Tibial nerve (tissue), 4 donors: ENCODE measurements at regions not wholly inside any gene's neighbourhood (a gene's known extent, or its start where the extent isn't known, plus 50 kb on each side); places are given as distances from the start of the nearest gene placed in this dataset.

Experiments
- DNase-seq, 2 donors: peaks; one replicate each; pipeline ENCODE4 v3.0.0-alpha.2; 2019; ENCODE audit warnings: low spot score in 2 of 2
- H3K27ac ChIP-seq, 4 donors: fragments of 200-600 bp; sonication (generic) in 3 of 4; one replicate each; pipeline ENCODE4 v1.5.1; 2017 to 2019; ENCODE audit warnings: mild to moderate bottlenecking in 1 of 4
- H3K27me3 ChIP-seq, 2 donors: fragments of 200-600 bp; sonication (generic) in 1 of 2; one replicate each; pipeline versions ENCODE4 v1.5.1 to v1.6.0; 2017 to 2019
- H3K36me3 ChIP-seq, 3 donors: fragments of 200-600 bp; sonication (generic); one replicate each; pipeline ENCODE4 v1.5.1; 2018 to 2019
- H3K4me1 ChIP-seq, 4 donors: fragments of 200-600 bp; sonication (generic) in 3 of 4; one replicate each; pipeline ENCODE4 v1.5.1; 2017 to 2019
- H3K4me3 ChIP-seq, 4 donors: fragments of 200-600 bp; sonication (generic) in 3 of 4; one replicate each; pipeline ENCODE4 v1.5.1; 2017 to 2019; ENCODE audit warnings: mild to moderate bottlenecking in 1 of 4, moderate library complexity in 1 of 4
- H3K9me3 ChIP-seq, 4 donors: fragments of 200-600 bp; sonication (generic) in 3 of 4; one replicate each; pipeline ENCODE4 v1.5.1; 2017 to 2019
- CTCF ChIP-seq, 5 experiments: fragments of 200-600 bp in 3 of 5; fragments of 450-650 bp in 2 of 5; sonication (generic) in 3 of 5; IDR thresholded peaks; one replicate each; pipeline ENCODE4 v1.5.1; 2016 to 2019; ENCODE audit warnings: antibody characterized with exemption in 5 of 5, mild to moderate bottlenecking in 3 of 5, moderate library complexity in 2 of 5
- EP300 ChIP-seq, 2 donors: sonication (generic); formaldehyde crosslinking; IDR thresholded peaks; one replicate each; pipeline ENCODE4 v1.6.1; 2017; ENCODE audit warnings: antibody characterized with exemption in 2 of 2, mild to moderate bottlenecking in 1 of 2
- POLR2A ChIP-seq, 2 donors: fragments of 450-650 bp; IDR thresholded peaks; one replicate each; pipeline ENCODE4 v1.6.1; 2017; ENCODE audit warnings: antibody characterized with exemption in 2 of 2, mild to moderate bottlenecking in 2 of 2, moderate library complexity in 2 of 2
- WGBS, 2 donors: methylation state at CpG; one replicate each; pipeline ENCODE4 v1.1.5; 2018; 5-methylcytosine and 5-hydroxymethylcytosine counted together

DNA sequence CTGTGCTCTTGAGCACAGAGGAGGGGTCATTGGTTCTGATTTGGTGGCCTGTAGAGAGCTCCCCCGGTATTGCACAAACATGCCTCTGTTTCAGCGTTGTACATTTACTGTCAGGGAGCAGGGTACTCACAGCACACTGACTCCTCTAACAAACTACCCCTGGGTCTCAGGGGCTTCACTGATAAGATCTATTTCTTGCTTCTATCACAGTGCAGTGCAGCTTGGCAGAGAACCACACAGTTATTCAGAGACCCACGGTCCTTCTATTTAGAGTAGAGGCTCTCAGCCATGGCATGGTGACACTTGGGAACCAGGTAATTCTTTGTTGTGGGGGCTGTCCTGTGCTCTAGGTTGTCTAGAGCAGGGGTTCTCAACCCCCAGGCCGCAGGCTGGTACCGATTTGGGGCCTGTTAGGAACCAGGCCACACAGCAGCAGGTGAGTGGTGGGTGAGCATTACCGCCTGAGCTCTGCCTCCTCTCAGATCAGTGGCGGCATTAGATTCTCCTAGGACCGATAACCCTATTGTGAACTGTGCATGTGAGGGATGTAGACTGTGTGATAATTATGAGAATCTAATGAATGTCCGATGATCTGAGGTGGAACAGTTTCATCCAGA is 133.4 kb upstream of the MYCN start:
- 91% methylated on average over 9 of the region's 9 CpGs for WGBS, 2 donors
- Histone ChIP-seq H3K27me3 (no peaks in the 10 kb centered on the region), H3K9me3 (no peaks in the 10 kb centered on the region), H3K4me3 (no peak overlapping the region), H3K4me1 (peaks cover 0 to 8% (median 2%) of the 10 kb centered on the region in 4 donors), H3K36me3 (no peaks in the 10 kb centered on the region), H3K27ac (no peak overlapping the region)
- TF ChIP-seq EP300 (IDR thresholded peaks at IDR 0.05), result no peak
- TF ChIP-seq POLR2A (IDR thresholded peaks at IDR 0.05), result no peak
- no peak for TF ChIP-seq CTCF (IDR thresholded peaks at IDR 0.05)
- DNase-seq, result no peak

- no peak overlapping the region for H3K27ac ChIP-seq
- H3K4me3 ChIP-seq, result no peak overlapping the region
- no peaks in the 10 kb centered on the region for H3K9me3 ChIP-seq
- H3K4me1 ChIP-seq, result peaks cover 0 to 7% (median 2%) of the 10 kb centered on the region in 4 donors
- no peak for DNase-seq
- H3K36me3 ChIP-seq, result no peaks in the 10 kb centered on the region
- TF ChIP-seq CTCF (IDR thresholded peaks at IDR 0.05) (no peak), EP300 (IDR thresholded peaks at IDR 0.05) (no peak), POLR2A (IDR thresholded peaks at IDR 0.05) (no peak)
- no peaks in the 10 kb centered on the region for H3K27me3 ChIP-seq
- WGBS, 2 donors, result 86 to 91% methylated on average over 17 to 18 of the region's 18 CpGs
Measured at GRCh38 chr2:15807418-15808203, 132.7 kb upstream of the MYCN start.

- Histone ChIP-seq H3K27me3 (no peaks in the 10 kb centered on the region), H3K36me3 (no peaks in the 10 kb centered on the region), H3K4me3 (no peak overlapping the region), H3K27ac (no peak overlapping the region), H3K4me1 (no peaks in the 10 kb centered on the region), H3K9me3 (no peaks in the 10 kb centered on the region)
- TF ChIP-seq CTCF (IDR thresholded peaks at IDR 0.05) (no peak), EP300 (IDR thresholded peaks at IDR 0.05) (no peak), POLR2A (IDR thresholded peaks at IDR 0.05) (no peak)
- DNase-seq, result no peak
- WGBS, 2 donors, result 73 to 76% methylated on average over 28 of the region's 28 CpGs
Measured at GRCh38 chr2:15808204-15808910, 132.0 kb upstream of the MYCN start.

DNA sequence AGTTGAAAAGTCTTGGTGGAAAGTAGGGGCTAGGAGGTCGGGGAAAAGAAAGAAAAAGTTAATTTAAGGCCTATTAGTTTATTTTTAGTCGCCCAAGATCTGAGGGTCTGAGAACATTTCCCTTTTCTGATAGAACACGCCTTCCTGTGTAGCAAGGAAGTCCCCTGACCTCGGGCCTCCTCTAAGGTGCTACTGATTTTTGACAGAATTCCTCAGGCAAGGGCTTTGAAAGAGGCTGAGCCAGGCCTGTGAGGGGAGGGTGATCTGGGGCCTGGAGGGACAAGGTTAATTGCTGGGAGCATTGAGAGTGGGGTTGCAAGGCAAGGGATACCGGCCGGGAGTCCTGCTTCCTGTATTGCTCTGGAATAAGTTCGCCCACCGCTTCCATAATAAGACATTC is 131.4 kb upstream of the MYCN start:
- H3K36me3 ChIP-seq, result no peaks in the 10 kb centered on the region
- DNase-seq, result no peak
- no peak overlapping the region for H3K4me3 ChIP-seq
- no peaks in the 10 kb centered on the region for H3K27me3 ChIP-seq
- H3K4me1 ChIP-seq, result no peaks in the 10 kb centered on the region
- H3K9me3 ChIP-seq, result no peaks in the 10 kb centered on the region
- no peak overlapping the region for H3K27ac ChIP-seq
- TF ChIP-seq CTCF (IDR thresholded peaks at IDR 0.05), result no peak
- TF ChIP-seq EP300 (IDR thresholded peaks at IDR 0.05), result no peak
- no peak for TF ChIP-seq POLR2A (IDR thresholded peaks at IDR 0.05)
- 69 to 71% methylated on average over 8 of the region's 8 CpGs for WGBS, 2 donors

GRCh38 chr2:15809404-15809803 is 130.9 kb upstream of the MYCN start:
- TF ChIP-seq CTCF (IDR thresholded peaks at IDR 0.05) (no peak), POLR2A (IDR thresholded peaks at IDR 0.05) (no peak), EP300 (IDR thresholded peaks at IDR 0.05) (no peak)
- 72 to 76% methylated on average over 11 of the region's 11 CpGs for WGBS, 2 donors

More at GRCh38 chr2:15809404-15809803, 130.9 kb upstream of the MYCN start:
- no peaks in the 10 kb centered on the region for H3K27me3 ChIP-seq
- H3K4me3 ChIP-seq, result no peak overlapping the region
- no peak overlapping the region for H3K27ac ChIP-seq
- H3K36me3 ChIP-seq, result no peaks in the 10 kb centered on the region
- no peaks in the 10 kb centered on the region for H3K9me3 ChIP-seq
- H3K4me1 ChIP-seq, result no peaks in the 10 kb centered on the region
- no peak for DNase-seq
